ENCODE measurements at regions not wholly inside any gene's neighbourhood (a gene's known extent, or its start where the extent isn't known, plus 50 kb on each side); places are given as distances from the start of the nearest gene placed in this dataset.

DNA sequence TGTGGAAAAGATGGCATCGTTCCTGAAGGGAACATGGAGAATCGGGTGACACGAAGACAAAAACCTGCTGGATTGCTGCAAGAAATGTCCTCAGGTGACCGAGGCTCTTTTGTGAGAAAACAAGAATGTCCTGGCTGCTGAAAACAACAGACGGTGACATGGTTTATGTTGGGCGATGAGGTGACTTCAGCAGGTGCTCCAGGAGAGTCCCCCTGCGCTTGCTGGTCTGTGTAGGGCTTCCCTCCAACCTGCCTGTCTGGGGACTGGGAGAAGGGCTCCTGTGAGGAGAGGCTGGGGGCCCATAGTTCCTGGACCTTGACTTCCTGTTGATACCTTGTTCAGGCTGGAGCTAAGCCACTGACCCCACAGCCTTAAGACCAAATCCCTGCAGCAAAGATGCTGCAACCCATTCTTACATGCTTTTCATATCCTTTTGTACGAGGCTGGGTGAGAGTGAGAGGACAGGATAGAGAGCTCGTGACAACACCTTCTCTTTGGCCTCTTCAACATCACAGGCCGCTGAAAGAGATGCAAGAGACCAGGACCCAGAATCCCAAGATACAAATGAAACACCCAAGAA lies 134.8 kb downstream of the CD83 start:
- no peaks in the 10 kb centered on the region for H3K79me2 ChIP-seq
- no peaks in the 10 kb centered on the region for H3K36me3 ChIP-seq (ENCODE audit: control insufficient read depth, insufficient read depth, low read length)
- H3K27me3 ChIP-seq (ENCODE audit: control insufficient read depth, insufficient read depth, low read length) = no peaks in the 10 kb centered on the region
- H3K27ac ChIP-seq = no peak overlapping the region
- no peak overlapping the region for H3K9ac ChIP-seq
- peak overlapping the region; percentile 25 for H3K4me2 ChIP-seq (ENCODE audit: low read length)
- H3K9me3 ChIP-seq (ENCODE audit: control insufficient read depth, low read length) = no peaks in the 10 kb centered on the region
- peak overlapping the region; percentile 51 for H2AFZ ChIP-seq
- H3K4me1 ChIP-seq = peaks cover 25% of the 10 kb centered on the region
- TF ChIP-seq, protein P1, sequence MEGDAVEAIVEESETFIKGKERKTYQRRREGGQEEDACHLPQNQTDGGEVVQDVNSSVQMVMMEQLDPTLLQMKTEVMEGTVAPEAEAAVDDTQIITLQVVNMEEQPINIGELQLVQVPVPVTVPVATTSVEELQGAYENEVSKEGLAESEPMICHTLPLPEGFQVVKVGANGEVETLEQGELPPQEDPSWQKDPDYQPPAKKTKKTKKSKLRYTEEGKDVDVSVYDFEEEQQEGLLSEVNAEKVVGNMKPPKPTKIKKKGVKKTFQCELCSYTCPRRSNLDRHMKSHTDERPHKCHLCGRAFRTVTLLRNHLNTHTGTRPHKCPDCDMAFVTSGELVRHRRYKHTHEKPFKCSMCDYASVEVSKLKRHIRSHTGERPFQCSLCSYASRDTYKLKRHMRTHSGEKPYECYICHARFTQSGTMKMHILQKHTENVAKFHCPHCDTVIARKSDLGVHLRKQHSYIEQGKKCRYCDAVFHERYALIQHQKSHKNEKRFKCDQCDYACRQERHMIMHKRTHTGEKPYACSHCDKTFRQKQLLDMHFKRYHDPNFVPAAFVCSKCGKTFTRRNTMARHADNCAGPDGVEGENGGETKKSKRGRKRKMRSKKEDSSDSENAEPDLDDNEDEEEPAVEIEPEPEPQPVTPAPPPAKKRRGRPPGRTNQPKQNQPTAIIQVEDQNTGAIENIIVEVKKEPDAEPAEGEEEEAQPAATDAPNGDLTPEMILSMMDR (IDR thresholded peaks at IDR 0.05) = no peak
- H3K4me3 ChIP-seq (ENCODE audit: low read depth, low read length) = no peak overlapping the region

DNA sequence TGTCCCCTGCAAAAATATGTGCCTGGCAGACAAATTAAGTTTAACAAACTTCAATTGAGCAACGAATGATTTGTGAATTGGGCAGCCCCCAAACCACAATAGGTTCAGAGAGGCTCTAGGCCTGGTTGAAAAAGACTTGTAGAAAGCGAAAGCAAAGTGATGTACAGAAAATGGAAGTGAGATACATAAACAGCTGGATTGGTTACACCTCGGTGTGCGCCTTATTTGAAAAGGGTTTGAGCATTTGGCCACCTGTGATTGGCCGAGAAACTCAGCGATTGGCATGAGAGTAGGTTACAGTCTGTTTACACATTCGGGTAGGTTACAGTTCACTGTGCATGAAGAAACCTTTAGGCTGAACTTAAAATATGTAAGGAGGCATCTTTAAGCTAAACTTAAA lies 136.9 kb downstream of the CD83 start:
- Histone ChIP-seq H3K27me3 (ENCODE audit: control insufficient read depth, insufficient read depth, low read length) (no peaks in the 10 kb centered on the region), H3K9ac (no peak overlapping the region), H3K79me2 (no peaks in the 10 kb centered on the region), H3K4me1 (peaks cover 25% of the 10 kb centered on the region), H3K9me3 (ENCODE audit: control insufficient read depth, low read length) (no peaks in the 10 kb centered on the region), H3K4me2 (ENCODE audit: low read length) (no peak overlapping the region), H3K36me3 (ENCODE audit: control insufficient read depth, insufficient read depth, low read length) (no peaks in the 10 kb centered on the region), H3K4me3 (ENCODE audit: low read depth, low read length) (no peak overlapping the region), H3K27ac (no peak overlapping the region), H2AFZ (no peak overlapping the region)
- TF ChIP-seq, protein P1 (IDR thresholded peaks at IDR 0.05) = no peak

DNA sequence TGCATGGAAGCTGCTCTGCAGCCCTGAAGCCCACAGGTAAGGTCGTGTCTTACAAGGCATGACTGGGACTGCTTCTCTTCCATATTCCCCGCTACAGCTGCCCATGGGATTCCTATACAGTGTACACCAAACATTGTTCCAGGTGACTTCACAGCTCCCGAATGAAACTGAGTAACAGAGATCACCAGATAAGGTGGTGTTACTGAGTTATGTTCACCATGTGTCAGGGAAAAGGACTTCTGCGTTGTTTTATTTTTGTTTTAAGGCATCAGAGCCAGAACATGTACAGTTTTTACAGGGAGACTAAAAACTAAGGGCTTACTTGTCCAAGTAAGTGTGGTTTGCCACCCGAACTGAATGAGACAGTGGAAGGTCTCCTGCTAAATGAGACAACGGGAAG lies 138.3 kb downstream of the CD83 start:
- no peaks in the 10 kb centered on the region for H3K9me3 ChIP-seq (ENCODE audit: control insufficient read depth, low read length)
- H3K4me2 ChIP-seq (ENCODE audit: low read length) = peak overlapping the region; percentile 31
- H3K9ac ChIP-seq = no peak overlapping the region
- no peak overlapping the region for H3K27ac ChIP-seq
- peak overlapping the region; percentile 30 for H2AFZ ChIP-seq
- H3K36me3 ChIP-seq (ENCODE audit: control insufficient read depth, insufficient read depth, low read length) = no peaks in the 10 kb centered on the region
- no peak overlapping the region for H3K4me3 ChIP-seq (ENCODE audit: low read depth, low read length)
- peaks cover 12% of the 10 kb centered on the region for H3K4me1 ChIP-seq
- TF ChIP-seq, protein P1 (IDR thresholded peaks at IDR 0.05) = no peak
- no peaks in the 10 kb centered on the region for H3K27me3 ChIP-seq (ENCODE audit: control insufficient read depth, insufficient read depth, low read length)
- H3K79me2 ChIP-seq = no peaks in the 10 kb centered on the region

DNA sequence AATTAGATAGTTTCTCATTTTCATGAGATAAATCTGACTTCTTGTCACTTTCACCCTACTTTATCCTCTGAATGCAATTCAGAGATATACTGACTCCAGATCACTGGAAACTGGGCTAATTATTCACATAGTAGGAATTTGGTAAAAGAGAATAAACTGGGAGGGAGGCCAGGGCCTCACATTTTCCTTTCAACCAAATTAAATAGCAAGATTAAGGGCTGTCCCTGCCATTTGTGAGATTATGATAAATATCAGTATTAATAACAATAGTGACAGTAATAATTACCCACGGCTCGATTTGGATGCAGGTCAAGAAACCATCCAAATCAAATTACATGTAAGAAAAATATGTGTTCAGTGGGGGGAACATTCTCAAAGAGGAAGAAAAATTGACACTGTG lies 140.5 kb downstream of the CD83 start:
- Histone ChIP-seq H2AFZ (no peak overlapping the region), H3K4me2 (ENCODE audit: low read length) (no peak overlapping the region), H3K79me2 (no peaks in the 10 kb centered on the region), H3K36me3 (ENCODE audit: control insufficient read depth, insufficient read depth, low read length) (no peaks in the 10 kb centered on the region), H3K4me1 (peaks cover 12% of the 10 kb centered on the region), H3K27ac (no peak overlapping the region), H3K9ac (no peak overlapping the region), H3K9me3 (ENCODE audit: control insufficient read depth, low read length) (no peaks in the 10 kb centered on the region), H3K4me3 (ENCODE audit: low read depth, low read length) (no peak overlapping the region), H3K27me3 (ENCODE audit: control insufficient read depth, insufficient read depth, low read length) (no peaks in the 10 kb centered on the region)
- TF ChIP-seq, protein P1 (IDR thresholded peaks at IDR 0.05) = no peak

Measured in parathyroid adenoma (tissue), 2 donors.